GM21529 (cell line): ENCODE measurements at regions not wholly inside any gene's neighbourhood (a gene's known extent, or its start where the extent isn't known, plus 50 kb on each side); places are given as distances from the start of the nearest gene placed in this dataset.

Experiments
- ATAC-seq: cut with Tn5 transposase; IDR thresholded peaks from one replicate; pipeline ENCODE4 v1.9.1; 2021; ENCODE audit not compliant: unreplicated experiment

DNA sequence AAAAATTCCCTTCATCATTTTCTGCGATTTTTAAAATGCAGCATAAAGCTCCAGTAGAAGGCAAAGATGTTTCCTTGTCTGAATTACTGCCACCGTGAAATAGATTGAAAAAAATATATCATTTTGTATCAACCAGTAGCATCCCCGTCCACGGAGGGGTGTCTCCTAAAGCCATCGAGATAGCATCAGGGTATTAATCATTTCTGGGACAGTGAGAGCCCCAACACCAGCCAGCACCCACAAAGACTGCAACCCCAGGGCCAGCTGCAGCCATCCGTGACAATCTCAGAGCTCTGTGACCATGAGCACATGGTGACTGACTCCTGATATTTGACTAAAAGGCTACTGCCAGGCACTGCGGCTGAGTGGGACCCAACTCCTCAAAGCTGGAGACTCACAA, 64.1 kb upstream of the SIX3 start:
- ATAC-seq = no peak

DNA sequence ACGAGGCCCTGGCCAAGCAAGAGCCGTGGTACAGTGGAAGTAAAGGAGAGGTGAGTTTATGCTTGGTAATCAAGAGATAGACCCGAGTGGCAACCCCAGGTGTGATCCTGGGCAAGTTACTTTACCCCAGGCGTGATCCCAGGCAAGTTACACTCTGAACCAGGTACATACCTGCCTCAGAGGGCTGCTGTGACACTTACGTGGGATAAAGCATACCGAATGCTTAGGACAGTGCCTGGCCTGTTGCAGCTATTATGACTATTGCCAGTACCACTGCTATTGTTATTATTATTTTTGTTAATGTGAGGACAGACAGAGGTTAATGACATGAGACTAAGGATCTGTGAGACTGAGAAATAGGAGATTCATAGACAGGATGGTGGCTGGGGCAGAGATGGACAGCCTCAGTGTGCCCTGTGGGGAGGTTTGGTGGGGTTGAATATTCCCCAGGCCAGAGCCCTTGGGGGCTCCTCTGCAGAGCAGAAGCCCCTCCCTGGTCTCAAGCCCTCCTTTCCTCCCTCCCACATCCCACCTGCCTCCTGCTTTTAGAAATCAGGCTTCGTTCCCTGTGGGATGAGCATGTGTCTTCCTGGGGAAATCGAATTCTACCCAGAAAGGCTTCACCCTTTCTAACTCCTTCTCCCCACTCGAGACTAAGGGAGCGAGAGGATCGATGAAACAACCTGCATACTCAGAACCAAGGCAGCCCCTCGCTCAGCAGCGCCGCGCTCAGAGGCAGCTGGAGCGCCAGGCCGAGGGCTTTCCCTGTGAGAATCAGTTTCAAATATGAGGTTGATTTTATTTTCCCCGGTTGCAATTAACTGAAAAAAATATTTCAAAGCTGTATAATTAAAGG, 62.0 kb upstream of the SIX3 start:
- no peak for ATAC-seq

DNA sequence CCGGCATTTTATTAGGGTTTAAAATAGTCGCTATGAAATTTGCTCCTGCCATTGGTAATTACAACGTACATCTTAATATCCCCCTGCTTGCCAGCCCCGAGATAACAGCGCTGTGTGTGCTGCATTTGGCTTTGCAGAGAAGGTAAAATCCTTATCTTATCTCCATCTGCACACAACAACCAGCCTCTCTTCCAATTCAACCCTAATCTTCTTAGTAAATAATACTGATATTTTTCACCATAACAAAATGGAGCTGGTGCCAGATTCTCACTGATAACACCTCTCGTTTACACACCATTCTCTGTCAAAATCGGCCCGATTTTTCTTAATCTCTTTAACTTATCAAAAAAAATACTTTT, 61.4 kb upstream of the SIX3 start:
- ATAC-seq = no peak

DNA sequence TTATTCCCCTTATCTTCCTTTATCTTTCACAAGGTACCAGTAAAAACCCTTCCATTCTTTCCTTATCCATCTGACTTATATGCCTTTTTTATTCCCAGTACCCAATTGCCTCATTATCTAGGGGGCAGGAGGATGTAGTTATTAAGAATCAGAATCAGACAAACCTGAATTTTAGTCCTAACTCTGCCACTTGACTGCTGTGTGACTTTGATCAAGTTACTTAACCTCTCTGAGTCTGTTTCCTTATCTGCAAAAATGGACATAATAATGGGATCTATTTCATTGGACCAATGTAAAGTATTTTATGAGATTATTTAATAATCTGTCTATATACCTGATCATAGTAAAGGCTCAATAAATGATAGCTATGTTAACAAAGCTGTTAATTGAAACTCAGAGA, 59.6 kb upstream of the SIX3 start:
- no peak for ATAC-seq

- ATAC-seq = no peak
These were observed 58.1 kb upstream of the SIX3 start for GRCh38 chr2:44883356-44883755.

DNA sequence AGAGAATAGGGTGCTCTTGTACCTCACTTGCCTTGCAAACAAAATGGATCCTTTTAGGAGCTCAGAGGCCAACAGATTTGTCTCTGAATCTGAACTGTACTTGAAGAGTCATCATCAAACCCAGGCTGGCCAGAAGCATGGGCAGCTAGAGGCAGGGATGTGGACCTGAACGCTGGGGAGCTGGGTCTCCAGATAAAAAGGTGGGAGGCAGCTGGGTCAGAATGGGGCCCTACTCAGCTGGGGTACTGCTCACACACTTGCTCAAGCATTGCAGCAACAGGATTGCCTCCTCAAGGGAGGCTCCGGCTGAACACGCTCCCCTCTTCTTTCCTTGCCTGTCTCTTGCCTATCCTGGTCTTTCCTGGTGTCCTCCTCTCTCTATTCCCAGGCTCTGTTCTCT, 57.3 kb upstream of the SIX3 start:
- ATAC-seq = no peak

- ATAC-seq = no peak
These were observed 56.8 kb upstream of the SIX3 start for GRCh38 chr2:44884677-44885076.

DNA sequence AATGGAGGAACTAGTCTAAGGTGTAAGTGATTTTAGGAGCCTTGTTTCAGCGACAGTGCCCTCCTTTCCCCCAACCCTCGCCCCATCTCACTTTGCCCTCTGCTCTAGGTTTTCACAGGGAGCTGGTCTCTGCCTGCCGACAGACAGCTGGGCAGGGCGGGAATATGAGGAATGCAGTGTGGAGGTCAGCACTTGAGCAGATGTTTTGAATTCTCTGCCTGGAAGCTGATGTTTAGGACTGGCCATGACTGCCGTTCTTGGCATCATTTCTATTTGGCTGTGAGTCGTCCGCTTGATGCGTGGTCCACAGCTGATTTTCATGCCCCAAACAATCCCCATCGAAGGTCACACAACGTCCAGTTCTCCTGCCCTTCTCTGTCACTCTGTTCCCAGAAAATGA, 55.1 kb upstream of the SIX3 start:
- no peak for ATAC-seq

DNA sequence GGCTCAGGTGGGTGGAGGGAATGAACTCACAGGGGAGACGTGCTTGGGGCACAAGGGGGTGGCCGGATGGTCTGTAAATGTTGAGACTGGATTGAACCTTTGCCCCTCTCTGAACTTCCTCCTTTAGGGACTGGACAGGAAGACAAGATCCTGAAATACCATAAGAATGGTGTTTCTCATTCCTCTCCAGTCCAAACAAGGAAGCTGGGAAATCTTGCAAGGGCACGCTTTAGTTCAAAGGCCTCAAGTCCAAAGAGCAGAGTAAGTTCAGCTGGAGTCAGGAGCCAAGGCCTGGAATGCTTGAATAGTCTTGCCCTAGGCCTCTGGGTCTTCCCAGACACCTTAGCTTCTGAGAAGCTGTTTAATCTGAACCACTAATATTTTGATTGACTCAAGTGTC, 52.4 kb upstream of the SIX3 start:
- no peak for ATAC-seq
